H9 (cell line): ENCODE measurements at regions not wholly inside any gene's neighbourhood (a gene's known extent, or its start where the extent isn't known, plus 50 kb on each side); places are given as distances from the start of the nearest gene placed in this dataset.

Source experiments
- DNase-seq: peaks from one replicate; pipeline ENCODE4 v3.0.0-alpha.2; 2017
- H2AFZ ChIP-seq: one replicate; pipeline ENCODE4 v1.6.1; 2013; ENCODE audit warnings: mild to moderate bottlenecking, low read length, control low read depth, moderate library complexity
- H2AK5ac ChIP-seq: 2 replicates; pipeline ENCODE4 v1.6.1; 2013; ENCODE audit warnings: low read length, control low read depth, mixed read lengths; ENCODE audit not compliant: insufficient read length
- H2BK120ac ChIP-seq: one replicate; pipeline ENCODE4 v1.6.1; 2013; ENCODE audit warnings: low read depth, mild to moderate bottlenecking, low read length, control low read depth, inconsistent platforms; ENCODE audit not compliant: poor library complexity, severe bottlenecking
- H2BK12ac ChIP-seq: 2 replicates; pipeline ENCODE4 v1.6.1; 2013; ENCODE audit warnings: low read length, control low read depth, mixed read lengths, low read depth; ENCODE audit not compliant: insufficient read length
- H2BK15ac ChIP-seq: 2 replicates; pipeline ENCODE4 v1.6.1; 2013; ENCODE audit warnings: low read depth, low read length, control low read depth
- H2BK20ac ChIP-seq: one replicate; pipeline ENCODE4 v1.6.1; 2013; ENCODE audit warnings: low read depth, mild to moderate bottlenecking, low read length, control low read depth, inconsistent platforms; ENCODE audit not compliant: poor library complexity, severe bottlenecking
- H2BK5ac ChIP-seq: 2 replicates; pipeline ENCODE4 v1.6.1; 2013; ENCODE audit warnings: low read length, control low read depth, mixed read lengths; ENCODE audit not compliant: insufficient read length
- H3K14ac ChIP-seq: 2 replicates; pipeline ENCODE4 v1.6.1; 2013; ENCODE audit warnings: low read length, control low read depth; ENCODE audit not compliant: insufficient read depth
- H3K18ac ChIP-seq: 2 replicates; pipeline ENCODE4 v1.6.1; 2013; ENCODE audit warnings: low read depth, mild to moderate bottlenecking, mixed read lengths, low read length, control low read depth; ENCODE audit not compliant: insufficient read length
- H3K23ac ChIP-seq: 2 replicates; pipeline ENCODE4 v1.6.1; 2013; ENCODE audit warnings: low read length, control low read depth, mixed read lengths, low read depth; ENCODE audit not compliant: insufficient read length
- H3K23me2 ChIP-seq: 2 replicates; pipeline ENCODE4 v1.6.1; 2013; ENCODE audit warnings: low read depth, mild to moderate bottlenecking, mixed read lengths, low read length, control low read depth; ENCODE audit not compliant: insufficient read length, poor library complexity, severe bottlenecking
- H3K27ac ChIP-seq: 2 replicates; pipeline ENCODE4 v1.5.1; 2013; ENCODE audit warnings: low read length, control low read depth, mixed read lengths, low read depth; ENCODE audit not compliant: insufficient read length
- H3K27me3 ChIP-seq: 2 replicates; pipeline ENCODE4 v1.6.1; 2013; ENCODE audit warnings: low read length, control low read depth, inconsistent platforms; ENCODE audit not compliant: insufficient read depth
- H3K4ac ChIP-seq: 2 replicates; pipeline ENCODE4 v1.6.1; 2013; ENCODE audit warnings: low read depth, mild to moderate bottlenecking, control low read depth, inconsistent platforms, low read length, moderate library complexity
- H3K4me1 ChIP-seq: 2 replicates; pipeline ENCODE4 v1.6.1; 2013; ENCODE audit warnings: low read length, control low read depth, inconsistent platforms; ENCODE audit not compliant: insufficient read depth
- H3K4me2 ChIP-seq: 2 replicates; pipeline ENCODE4 v1.6.1; 2013; ENCODE audit warnings: low read length, control low read depth, mixed read lengths; ENCODE audit not compliant: insufficient read length, insufficient read depth
- H3K56ac ChIP-seq: 2 replicates; pipeline ENCODE4 v1.6.1; 2013; ENCODE audit warnings: low read depth, mild to moderate bottlenecking, mixed read lengths, low read length, control low read depth; ENCODE audit not compliant: insufficient read length
- H3K79me1 ChIP-seq: 2 replicates; pipeline ENCODE4 v1.6.1; 2013; ENCODE audit warnings: low read depth, mild to moderate bottlenecking, moderate library complexity, low read length, control low read depth, inconsistent platforms; ENCODE audit not compliant: insufficient read depth, poor library complexity, severe bottlenecking
- H3K79me2 ChIP-seq: 2 replicates; pipeline ENCODE4 v1.6.1; 2013; ENCODE audit warnings: low read length, control low read depth, inconsistent platforms; ENCODE audit not compliant: insufficient read depth
- H3K9ac ChIP-seq: 2 replicates; pipeline ENCODE4 v1.6.1; 2013; ENCODE audit warnings: low read length, control low read depth, mixed read lengths; ENCODE audit not compliant: insufficient read length; ENCODE audit errors: extremely low read depth
- H3K9me3 ChIP-seq: one replicate; pipeline ENCODE4 v1.6.1; 2013; ENCODE audit warnings: low read depth, low read length, inconsistent platforms; ENCODE audit not compliant: control insufficient read depth
- H3T11ph ChIP-seq: one replicate; pipeline ENCODE4 v1.6.1; 2013; ENCODE audit warnings: mild to moderate bottlenecking, low read length, control low read depth, inconsistent platforms
- H4K20me1 ChIP-seq: one replicate; pipeline ENCODE4 v1.6.1; 2013; ENCODE audit not compliant: control insufficient read depth, insufficient read length, insufficient read depth
- H4K5ac ChIP-seq: 2 replicates; pipeline ENCODE4 v1.6.1; 2013; ENCODE audit warnings: low read depth, mild to moderate bottlenecking, mixed read lengths, low read length, control low read depth; ENCODE audit not compliant: insufficient read length
- H4K8ac ChIP-seq: replicated peaks from 2 replicates; pipeline ENCODE4 v1.6.1; 2013; ENCODE audit warnings: low read length, control low read depth, mixed read lengths, low read depth; ENCODE audit not compliant: insufficient read length
- H4K91ac ChIP-seq: 2 replicates; pipeline ENCODE4 v1.6.1; 2013; ENCODE audit warnings: low read depth, mild to moderate bottlenecking, moderate library complexity, mixed read lengths, low read length, control low read depth; ENCODE audit not compliant: insufficient read length
- H3K27ac Mint-ChIP-seq, 3 experiments: 2 replicates in 2 of 3; 3 replicates in 1 of 3; pipeline ENCODE4 v1.8.0; 2020 to 2021; ENCODE audit warnings: mixed read lengths in 3 of 3, mild to moderate bottlenecking in 1 of 3, moderate library complexity in 1 of 3
- H3K27me3 Mint-ChIP-seq: 2 replicates; pipeline ENCODE4 v1.8.0; 2021; ENCODE audit warnings: low read depth, mild to moderate bottlenecking, moderate library complexity, mixed read lengths
- H3K36me3 Mint-ChIP-seq, 3 experiments: 2 replicates in 2 of 3; 3 replicates in 1 of 3; pipeline ENCODE4 v1.8.0; 2020 to 2021; ENCODE audit warnings: low read depth in 3 of 3, mixed read lengths in 3 of 3; ENCODE audit not compliant: insufficient read depth in 1 of 3
- H3K4me1 Mint-ChIP-seq, 2 experiments: 2 replicates each; pipeline ENCODE4 v1.8.0; 2020; ENCODE audit warnings: mixed read lengths in 2 of 2
- H3K4me3 Mint-ChIP-seq, 2 experiments: 2 replicates in 1 of 2; 3 replicates in 1 of 2; pipeline ENCODE4 v1.8.0; 2020 to 2021; ENCODE audit warnings: mild to moderate bottlenecking in 2 of 2, mixed read lengths in 2 of 2, moderate library complexity in 1 of 2
- H3K9me3 Mint-ChIP-seq, 2 experiments: 2 replicates in 1 of 2; 3 replicates in 1 of 2; pipeline ENCODE4 v1.8.0; 2020; ENCODE audit warnings: mild to moderate bottlenecking in 2 of 2, mixed read lengths in 2 of 2, moderate library complexity in 1 of 2
- CTCF ChIP-seq: fragments of 200-600 bp; sonication (generic); conservative IDR thresholded peaks from 3 replicates; pipeline ENCODE4 v1.8.0; 2021; ENCODE audit warnings: antibody characterized with exemption, mild to moderate bottlenecking
- WGBS: extraction: QIAGEN DNeasy Blood & Tissue Kit; methylation state at CpG from one replicate; pipeline ENCODE4 v1.1.7; 2013; ENCODE audit warnings: missing lambda C conversion rate, low lambda C conversion rate, mixed read lengths; ENCODE audit not compliant: insufficient read length; ENCODE audit errors: extremely low coverage; 5-methylcytosine and 5-hydroxymethylcytosine counted together

DNA sequence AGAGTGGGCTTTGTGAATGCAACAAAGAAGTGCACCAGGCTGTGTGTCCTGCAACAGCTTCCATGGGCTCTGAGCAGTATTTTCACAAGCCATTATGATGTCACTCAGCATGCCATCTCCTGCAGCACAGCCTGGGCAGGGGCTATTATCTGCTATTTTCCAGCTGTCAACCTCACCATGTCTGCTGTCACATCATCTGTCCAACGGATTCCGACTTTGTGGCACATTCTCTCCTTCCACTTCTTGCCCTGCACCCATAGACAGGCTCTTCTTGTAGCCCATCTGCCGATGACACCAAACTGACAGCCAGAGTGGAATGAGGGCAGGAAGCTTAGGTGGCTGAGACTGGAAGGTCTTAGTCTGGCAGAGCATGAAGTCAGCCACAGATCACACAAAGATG, 691.9 kb downstream of the NTRK3 start:
- no peak overlapping the region for H3K18ac ChIP-seq
- H2AK5ac ChIP-seq: no peak overlapping the region
- H3K4me1 Mint-ChIP-seq: peaks cover 0 to 3% of the 10 kb centered on the region in 2 experiments; a peak in 1 of 4 replicates
- no peaks in the 10 kb centered on the region for H3K23me2 ChIP-seq
- no peak overlapping the region for H3K27ac ChIP-seq
- no peak overlapping the region for H2BK12ac ChIP-seq
- H3T11ph ChIP-seq: no peak overlapping the region
- no peak overlapping the region for H3K14ac ChIP-seq
- H3K9me3 Mint-ChIP-seq: peaks cover 3 to 4% of the 10 kb centered on the region in 2 experiments; a peak in 3 of 5 replicates
- no peaks in the 10 kb centered on the region for H3K9me3 ChIP-seq
- no CpG with 5 or more reads among the region's 3 CpGs for WGBS
- no peak overlapping the region for H2BK5ac ChIP-seq
- no peak overlapping the region for H4K5ac ChIP-seq
- no peaks in the 10 kb centered on the region for H4K20me1 ChIP-seq
- no peaks in the 10 kb centered on the region for H3K36me3 Mint-ChIP-seq
- no peaks in the 10 kb centered on the region for H3K4me1 ChIP-seq
- no peak overlapping the region for H2AFZ ChIP-seq
- H3K79me1 ChIP-seq: no peaks in the 10 kb centered on the region
- H3K56ac ChIP-seq: no peak overlapping the region
- H3K23ac ChIP-seq: no peak overlapping the region
- no peak for DNase-seq
- H3K9ac ChIP-seq: no peak overlapping the region
- H3K79me2 ChIP-seq: no peaks in the 10 kb centered on the region
- H3K4me2 ChIP-seq: no peak overlapping the region
- no peak overlapping the region for H4K8ac ChIP-seq
- no peak for TF ChIP-seq CTCF
- H2BK20ac ChIP-seq: no peak overlapping the region
- H3K4ac ChIP-seq: no peak overlapping the region
- H3K27me3 ChIP-seq: no peaks in the 10 kb centered on the region
- no peak overlapping the region for H2BK120ac ChIP-seq
- no peak overlapping the region for H3K27ac Mint-ChIP-seq
- H3K4me3 Mint-ChIP-seq: no peak overlapping the region
- H3K27me3 Mint-ChIP-seq: no peaks in the 10 kb centered on the region; the same call in 1 of the 2 replicates
- H4K91ac ChIP-seq: no peak overlapping the region
- H2BK15ac ChIP-seq: no peak overlapping the region
